ENCODE measurements at regions not wholly inside any gene's neighbourhood (a gene's known extent, or its start where the extent isn't known, plus 50 kb on each side); places are given as distances from the start of the nearest gene placed in this dataset.

DNA sequence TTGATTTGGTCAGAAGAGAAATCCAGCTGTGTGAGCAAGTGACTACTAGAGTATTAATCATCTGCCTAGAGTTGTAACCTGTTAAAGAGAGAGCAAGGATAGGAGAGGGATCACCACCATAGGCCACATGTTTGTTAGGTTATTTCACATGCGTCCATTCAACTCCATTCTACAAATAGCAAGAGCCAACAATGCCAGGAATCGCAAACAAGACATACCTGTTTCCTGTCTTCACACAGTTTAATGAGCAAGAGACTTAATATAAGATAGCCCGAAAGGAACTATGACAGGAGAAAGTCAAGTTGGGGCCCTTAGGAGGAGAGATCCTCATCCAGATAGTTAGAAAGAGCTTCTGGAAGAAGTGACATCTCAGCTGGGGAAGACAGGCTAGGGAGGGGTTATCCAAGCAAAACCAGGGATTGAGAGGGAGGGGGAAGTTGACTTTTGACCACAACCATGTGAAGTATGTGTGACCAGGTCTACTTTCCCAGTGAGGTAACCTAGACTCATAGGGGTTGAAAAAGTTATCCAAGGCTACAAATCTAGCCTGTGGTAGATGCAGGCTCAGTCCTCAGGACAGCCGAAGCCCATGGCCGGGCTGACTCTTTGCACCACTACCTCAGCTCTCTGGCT is 147.4 kb downstream of the ALDH8A1 start:
- TF ChIP-seq, protein P1, sequence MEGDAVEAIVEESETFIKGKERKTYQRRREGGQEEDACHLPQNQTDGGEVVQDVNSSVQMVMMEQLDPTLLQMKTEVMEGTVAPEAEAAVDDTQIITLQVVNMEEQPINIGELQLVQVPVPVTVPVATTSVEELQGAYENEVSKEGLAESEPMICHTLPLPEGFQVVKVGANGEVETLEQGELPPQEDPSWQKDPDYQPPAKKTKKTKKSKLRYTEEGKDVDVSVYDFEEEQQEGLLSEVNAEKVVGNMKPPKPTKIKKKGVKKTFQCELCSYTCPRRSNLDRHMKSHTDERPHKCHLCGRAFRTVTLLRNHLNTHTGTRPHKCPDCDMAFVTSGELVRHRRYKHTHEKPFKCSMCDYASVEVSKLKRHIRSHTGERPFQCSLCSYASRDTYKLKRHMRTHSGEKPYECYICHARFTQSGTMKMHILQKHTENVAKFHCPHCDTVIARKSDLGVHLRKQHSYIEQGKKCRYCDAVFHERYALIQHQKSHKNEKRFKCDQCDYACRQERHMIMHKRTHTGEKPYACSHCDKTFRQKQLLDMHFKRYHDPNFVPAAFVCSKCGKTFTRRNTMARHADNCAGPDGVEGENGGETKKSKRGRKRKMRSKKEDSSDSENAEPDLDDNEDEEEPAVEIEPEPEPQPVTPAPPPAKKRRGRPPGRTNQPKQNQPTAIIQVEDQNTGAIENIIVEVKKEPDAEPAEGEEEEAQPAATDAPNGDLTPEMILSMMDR (IDR thresholded peaks at IDR 0.05; ENCODE audit: low read depth, low read length, poor library complexity, severe bottlenecking), result no peak
- no peak for TF ChIP-seq EZH2phosphoT487 (IDR thresholded peaks at IDR 0.05; ENCODE audit: borderline replicate concordance, low read length)

Data from DOHH2 (cell line).